Amniotic stem cell (primary cell): ENCODE measurements at regions not wholly inside any gene's neighbourhood (a gene's known extent, or its start where the extent isn't known, plus 50 kb on each side); places are given as distances from the start of the nearest gene placed in this dataset.

Experiments used
- DNase-seq: peaks from one replicate; lab custom pipeline; 2025; lab: John Stamatoyannopoulos, UW

GRCh38 chr2:53111004-53111403 is 656.6 kb upstream of the CHAC2 start:
- DNase-seq = no peak

DNA sequence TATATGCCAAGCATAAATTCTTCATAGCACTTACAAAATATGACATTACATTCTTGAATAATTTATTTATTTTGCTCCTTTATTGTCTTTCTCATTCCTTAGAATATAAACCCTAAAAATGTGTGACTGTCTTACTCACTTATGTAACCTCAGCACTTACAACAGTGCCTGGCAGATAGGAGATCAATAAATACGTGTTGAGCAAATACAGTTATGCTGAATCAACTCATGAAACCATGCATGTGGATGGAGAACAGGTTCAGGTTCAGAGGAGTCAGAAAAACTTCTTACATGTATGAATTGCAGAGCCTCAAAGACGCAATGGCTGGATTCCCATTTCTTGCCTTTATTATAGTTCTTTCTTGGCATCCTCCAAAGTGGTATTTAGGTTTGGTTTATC is 659.4 kb upstream of the CHAC2 start:
- no peak for DNase-seq

- no peak for DNase-seq
Measured at GRCh38 chr2:53104263-53104662, 663.3 kb upstream of the CHAC2 start.

- DNase-seq = no peak
Measured at GRCh38 chr2:53103679-53104078, 663.9 kb upstream of the CHAC2 start.

- no peak for DNase-seq
Measured at GRCh38 chr2:53098696-53099078, 668.9 kb upstream of the CHAC2 start.

DNA sequence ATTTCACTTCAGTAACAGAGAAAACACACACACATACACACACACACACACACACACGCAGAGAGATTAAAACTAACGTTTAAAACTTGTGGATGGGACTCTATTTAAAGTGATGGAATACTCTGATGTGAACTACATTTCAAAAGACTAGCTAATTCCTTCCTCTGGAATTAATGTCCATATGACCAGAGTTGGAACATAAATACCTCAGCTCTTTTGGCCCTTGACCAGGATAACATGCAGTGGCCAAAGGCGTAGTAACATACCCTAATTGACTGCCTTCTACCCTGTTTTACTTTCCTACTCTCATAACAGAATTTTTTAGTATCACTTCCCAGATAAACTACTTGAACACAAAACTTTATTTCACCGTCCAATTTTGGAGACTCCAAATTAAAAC is 671.3 kb upstream of the CHAC2 start:
- DNase-seq = no peak

GRCh38 chr2:53095664-53096063 is 671.9 kb upstream of the CHAC2 start:
- no peak for DNase-seq

DNA sequence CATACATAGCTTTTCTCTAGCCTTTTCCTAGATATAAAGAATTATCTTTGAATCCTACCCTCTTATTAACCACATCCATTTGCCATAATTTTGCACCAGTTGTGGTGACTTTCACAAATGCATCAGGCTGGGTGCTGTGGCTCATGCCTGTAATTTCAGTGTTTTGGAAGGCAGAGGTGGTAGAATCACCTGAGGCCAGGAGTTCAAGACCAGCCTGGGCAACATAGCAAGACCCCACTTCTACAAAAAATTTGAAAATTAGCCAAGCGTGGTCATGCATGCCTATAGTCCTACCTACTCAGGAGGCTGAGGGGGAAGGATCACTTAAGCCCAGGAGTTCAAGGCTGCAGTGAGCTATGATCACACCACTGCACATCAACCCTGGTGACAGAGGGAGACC is 672.4 kb upstream of the CHAC2 start:
- DNase-seq = no peak

DNA sequence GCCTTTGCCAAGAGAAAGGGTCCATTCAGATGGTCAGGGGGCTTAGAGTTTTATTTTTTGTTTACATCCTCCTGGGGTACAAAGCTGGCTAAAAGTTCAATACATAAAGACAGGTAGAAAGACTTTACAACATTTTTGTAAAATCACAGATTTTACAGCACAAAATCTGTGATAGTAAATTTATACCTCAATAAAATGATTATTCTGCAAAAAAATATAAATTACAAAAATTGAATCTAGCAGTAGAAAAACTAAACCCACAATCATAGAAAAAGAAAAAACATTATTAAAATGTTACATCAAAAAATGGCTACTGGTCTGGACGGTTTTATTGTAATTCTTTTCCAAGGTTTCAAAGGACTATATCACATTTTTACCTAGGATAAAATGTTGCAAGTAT is 674.2 kb upstream of the CHAC2 start:
- no peak for DNase-seq

DNA sequence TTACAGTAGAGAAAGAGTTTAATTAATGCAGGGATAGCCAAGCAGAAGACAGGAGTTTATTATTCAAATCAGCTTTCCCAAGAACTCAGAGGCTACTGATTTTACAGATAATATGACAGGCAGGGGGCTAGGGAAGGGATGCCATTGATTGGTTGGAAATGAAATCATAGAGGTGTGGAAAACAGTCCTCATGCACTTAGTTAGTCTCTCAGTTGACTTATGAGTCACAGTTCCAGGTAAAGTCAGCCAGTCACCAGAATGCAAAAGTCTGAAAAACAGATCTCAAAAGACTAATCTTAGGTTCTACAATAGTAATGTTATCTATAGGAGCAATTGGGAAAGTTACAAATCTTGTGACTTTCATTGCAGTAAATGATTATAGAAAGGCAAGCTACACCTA is 676.4 kb upstream of the CHAC2 start:
- DNase-seq = no peak

DNA sequence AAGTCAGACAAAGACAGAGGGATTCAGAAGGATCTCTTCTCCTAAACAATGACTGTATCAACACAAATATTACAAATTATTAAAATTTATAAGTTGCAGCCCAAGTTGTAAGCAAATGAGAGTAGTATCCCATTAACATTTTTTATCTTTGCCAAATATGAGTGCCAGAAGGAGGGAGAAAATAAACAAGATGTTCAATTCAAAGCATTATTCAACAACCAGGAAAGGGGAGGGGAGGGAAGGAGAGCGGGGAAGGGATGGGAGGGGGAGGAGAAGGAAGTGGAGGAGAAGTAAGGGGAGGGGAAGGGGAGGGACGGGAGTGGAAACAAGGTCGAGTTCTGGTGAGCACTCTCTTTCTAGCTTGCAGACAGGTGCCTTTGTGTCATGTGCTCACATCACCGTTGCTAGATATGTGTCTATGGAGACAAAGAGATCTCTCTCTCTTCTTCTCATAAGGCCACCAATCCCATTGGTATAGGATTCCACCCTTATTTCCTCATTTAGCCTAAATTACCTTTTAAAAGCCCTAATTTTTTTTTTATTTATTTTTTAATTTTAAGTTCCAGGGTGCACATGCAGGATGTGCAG is 679.6 kb upstream of the CHAC2 start:
- DNase-seq = no peak

DNA sequence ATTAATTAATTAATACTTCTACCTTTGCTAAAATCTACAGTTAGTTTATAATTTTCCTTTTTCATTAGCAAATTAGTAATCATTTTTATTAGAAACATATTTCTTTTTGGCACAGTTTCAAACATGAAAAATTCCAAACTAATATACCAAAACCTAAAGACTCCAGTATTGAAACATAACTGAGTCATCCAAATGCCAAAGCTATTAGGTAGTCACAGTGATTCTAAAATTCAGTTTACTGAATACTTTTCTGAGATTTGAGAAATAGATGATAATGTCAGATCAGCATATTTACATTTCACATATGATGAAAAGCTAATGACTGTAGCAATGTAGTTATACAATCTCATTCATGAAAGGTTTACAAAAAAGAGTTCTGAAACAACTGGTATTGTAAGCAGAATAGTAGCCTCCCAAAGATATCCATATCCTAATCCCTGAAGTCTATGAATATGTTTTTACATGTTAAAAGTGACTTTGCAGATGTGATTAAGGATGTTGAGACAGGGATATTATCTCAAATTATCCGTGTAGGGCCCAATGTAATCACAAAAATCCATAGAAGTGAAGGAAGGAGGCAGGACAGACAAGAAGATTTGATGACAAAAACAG is 680.2 kb upstream of the CHAC2 start:
- DNase-seq = peak; percentile 16

DNA sequence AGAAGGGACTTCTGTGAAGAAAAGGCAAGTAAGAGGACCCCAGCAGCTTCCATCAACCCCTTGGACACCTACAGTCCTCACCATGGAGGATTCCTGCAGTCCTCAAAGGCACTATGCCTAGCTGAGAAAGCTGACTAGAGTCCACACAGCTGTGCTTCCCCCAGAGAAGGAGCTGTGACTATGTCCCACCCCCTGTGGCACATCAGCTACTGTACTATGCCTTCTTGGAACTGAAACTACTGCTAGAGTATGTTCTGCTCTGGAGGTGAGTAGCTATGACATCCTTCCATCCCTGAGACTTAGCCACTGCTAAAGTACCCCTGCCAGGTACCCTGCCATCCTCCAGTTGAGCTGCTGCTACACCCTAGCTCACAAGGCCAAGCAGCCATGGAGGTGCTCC is 690.2 kb upstream of the CHAC2 start:
- no peak for DNase-seq

DNA sequence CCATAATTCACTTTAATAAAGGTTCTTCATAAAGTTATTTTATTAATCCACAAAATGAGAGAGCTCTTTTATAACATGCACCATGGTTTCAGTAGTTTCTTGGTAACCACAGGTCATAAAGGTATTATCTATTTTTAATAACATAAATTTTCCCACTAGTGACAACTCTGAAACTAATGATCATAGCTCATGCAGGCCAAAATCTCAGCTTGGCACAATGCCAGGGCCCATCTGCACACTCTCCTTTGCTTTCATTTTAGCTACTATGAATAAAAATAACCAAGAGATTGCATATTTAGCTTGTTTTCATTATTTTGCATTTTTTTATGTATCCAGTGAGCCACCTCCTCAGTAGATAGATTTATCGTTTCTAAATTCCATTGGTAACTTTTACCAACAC is 691.8 kb upstream of the CHAC2 start:
- no peak for DNase-seq

DNA sequence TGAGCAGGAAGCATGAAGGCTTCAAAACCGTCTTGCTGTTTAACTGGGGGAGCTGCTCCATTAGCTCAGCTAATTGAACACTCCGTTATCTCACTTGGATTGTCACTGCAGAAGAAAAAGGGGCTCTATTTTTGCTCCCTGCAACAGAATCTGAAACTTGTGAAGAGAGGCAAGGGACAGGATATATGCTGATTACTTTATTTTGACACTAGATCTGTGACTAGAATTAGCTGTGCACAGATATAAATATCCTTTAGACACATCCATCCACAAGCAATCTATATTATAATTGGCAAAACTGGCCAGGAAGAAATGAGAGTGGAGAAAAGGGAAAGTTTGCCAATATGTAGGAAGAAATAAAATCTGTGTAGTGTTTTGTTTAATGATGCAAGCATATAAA is 700.1 kb upstream of the CHAC2 start:
- no peak for DNase-seq

DNA sequence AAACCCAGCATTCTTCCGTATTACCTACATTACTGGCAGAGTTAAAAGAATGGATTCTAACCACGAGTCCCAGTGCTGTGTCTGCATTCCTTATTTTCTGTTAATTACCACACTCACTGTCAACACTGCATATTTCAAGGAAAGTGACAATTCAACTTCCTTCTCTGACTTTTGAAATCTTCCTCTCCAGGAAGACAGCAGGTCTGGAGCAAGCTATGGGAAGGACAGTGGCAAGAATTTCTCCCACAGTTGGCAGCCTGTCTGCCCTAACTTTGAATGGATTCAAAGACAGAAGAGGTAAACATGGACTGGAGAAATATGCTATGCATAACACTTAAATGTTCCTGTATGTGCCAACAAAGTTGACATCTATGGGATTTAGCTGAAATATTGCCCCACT is 700.5 kb upstream of the CHAC2 start:
- no peak for DNase-seq

- no peak for DNase-seq
Measured at GRCh38 chr2:53064154-53064553, 703.5 kb upstream of the CHAC2 start.

GRCh38 chr2:53058526-53058925 is 709.1 kb upstream of the CHAC2 start:
- no peak for DNase-seq

GRCh38 chr2:53053937-53054336 is 713.7 kb upstream of the CHAC2 start:
- no peak for DNase-seq

GRCh38 chr2:53051157-53051556 is 716.4 kb upstream of the CHAC2 start:
- no peak for DNase-seq

DNA sequence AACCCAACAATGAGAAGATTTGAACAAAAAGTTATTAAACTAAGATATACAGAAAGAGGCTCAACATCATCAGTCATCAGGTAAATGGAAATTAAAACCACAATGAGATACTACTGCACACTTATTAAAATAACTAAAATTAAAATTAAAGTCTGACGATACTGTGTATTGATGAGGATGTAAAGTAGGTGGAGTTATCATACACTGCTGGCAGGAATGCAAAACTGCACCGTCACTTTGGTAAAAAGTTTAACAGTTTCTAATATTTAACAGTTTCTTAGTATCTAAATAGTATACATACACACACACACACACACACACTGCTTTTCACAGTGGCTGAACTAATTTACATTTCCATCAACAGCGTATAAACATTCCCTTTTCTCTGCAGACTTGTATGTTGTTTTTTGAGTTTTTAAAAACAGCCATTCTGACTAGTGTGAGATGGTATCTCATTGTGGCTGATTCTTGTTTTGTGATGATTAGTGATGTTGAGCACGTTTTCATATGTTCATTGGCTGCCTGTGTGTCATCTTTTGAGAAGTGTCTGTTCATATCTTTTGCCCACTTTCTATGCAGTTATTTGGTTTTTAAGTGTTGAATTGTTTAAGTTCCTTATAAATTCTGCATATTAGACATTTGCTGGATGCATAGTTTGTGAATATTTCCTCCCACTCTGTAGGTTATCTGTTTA is 726.9 kb upstream of the CHAC2 start:
- no peak for DNase-seq

GRCh38 chr2:53036196-53036595 is 731.4 kb upstream of the CHAC2 start:
- DNase-seq = no peak

DNA sequence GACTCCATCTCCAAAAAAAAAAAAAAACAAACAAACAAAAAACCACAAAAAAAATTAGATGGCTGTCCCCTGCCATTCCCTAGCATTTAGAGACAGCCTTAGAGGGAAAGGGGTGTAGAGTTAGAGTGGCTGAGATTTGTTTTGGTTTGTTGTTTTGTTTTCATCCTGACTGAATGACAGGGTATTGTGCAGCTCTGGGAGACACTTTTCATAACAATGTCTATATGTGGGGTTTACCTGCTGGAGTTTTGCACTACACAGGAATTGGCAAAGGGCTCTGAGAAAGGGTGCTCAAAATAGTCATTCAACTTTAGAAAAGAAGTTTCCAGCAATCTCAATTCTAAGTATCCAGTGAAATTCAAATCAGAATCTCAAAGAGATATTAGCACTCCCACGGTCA is 732.5 kb upstream of the CHAC2 start:
- no peak for DNase-seq

DNA sequence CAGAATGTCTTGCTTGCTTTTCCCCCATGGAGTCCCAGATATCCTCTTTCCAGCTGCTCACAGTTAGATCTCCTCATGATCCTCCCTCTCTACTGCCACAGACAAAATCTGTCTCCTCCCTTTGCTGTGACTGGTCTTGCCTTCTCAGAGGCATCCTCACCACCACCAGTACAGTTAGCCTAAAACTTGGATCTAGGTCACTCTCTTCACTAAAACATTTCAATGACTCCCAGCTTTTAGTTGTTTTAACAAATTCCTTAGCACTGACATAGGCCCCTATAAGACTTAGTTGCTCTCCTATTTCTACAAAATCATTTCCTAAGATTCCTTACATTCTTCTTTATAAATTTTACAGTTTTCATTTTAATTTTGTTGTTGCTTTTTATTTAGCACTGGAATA is 734.2 kb upstream of the CHAC2 start:
- DNase-seq = peak; percentile 20
